OCI-LY1 (cell line): ENCODE measurements at regions not wholly inside any gene's neighbourhood (a gene's known extent, or its start where the extent isn't known, plus 50 kb on each side); places are given as distances from the start of the nearest gene placed in this dataset.

Source experiments
- EZH2 ChIP-seq: fragments of 200-600 bp; sonication (generic), shearing (Covaris generic); IDR thresholded peaks from 2 replicates; pipeline ENCODE4 v1.8.0; 2017; ENCODE audit warnings: borderline replicate concordance, mixed run types, mild to moderate bottlenecking, antibody characterized with exemption, low read length, moderate library complexity, mixed read lengths
- TF ChIP-seq, protein P1 (sequence below): fragments of 200-600 bp; sonication (generic), shearing (Covaris generic); IDR thresholded peaks from 2 replicates; pipeline ENCODE4 v1.5.1; 2017; ENCODE audit warnings: mild to moderate bottlenecking, antibody characterized with exemption, low read length, moderate library complexity, mixed read lengths

DNA sequence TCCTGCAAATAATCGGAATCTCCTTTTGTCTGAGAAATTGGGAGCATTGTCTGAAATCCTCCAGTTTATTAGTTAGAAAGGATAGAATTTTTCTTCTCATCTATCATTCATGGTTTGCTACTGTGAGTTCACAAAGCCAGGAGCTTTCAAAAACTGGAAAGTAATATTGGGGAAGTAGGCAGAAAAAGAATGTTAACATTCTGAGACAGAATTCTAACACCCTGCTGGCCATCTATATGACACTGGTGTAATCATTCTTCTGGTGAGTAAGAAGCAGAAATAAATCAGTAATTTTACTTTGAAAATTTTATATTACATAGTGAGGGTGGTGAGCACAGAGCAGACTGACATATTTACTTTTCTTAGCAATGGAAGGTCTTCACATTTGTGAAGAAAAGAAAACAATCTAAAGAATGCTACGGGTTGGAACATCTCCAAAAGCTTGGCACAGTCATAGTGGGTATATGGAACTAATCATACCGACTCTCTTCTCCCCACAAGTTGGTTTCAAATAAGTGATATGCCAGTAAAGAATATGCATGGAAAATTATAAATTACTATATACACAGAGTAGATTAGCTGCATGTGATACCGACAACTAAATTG is 344.9 kb downstream of the LPIN1 start:
- TF ChIP-seq, protein P1, sequence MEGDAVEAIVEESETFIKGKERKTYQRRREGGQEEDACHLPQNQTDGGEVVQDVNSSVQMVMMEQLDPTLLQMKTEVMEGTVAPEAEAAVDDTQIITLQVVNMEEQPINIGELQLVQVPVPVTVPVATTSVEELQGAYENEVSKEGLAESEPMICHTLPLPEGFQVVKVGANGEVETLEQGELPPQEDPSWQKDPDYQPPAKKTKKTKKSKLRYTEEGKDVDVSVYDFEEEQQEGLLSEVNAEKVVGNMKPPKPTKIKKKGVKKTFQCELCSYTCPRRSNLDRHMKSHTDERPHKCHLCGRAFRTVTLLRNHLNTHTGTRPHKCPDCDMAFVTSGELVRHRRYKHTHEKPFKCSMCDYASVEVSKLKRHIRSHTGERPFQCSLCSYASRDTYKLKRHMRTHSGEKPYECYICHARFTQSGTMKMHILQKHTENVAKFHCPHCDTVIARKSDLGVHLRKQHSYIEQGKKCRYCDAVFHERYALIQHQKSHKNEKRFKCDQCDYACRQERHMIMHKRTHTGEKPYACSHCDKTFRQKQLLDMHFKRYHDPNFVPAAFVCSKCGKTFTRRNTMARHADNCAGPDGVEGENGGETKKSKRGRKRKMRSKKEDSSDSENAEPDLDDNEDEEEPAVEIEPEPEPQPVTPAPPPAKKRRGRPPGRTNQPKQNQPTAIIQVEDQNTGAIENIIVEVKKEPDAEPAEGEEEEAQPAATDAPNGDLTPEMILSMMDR, result no peak
- TF ChIP-seq EZH2, result no peak
